Vagina (tissue), 2 donors: ENCODE measurements at regions not wholly inside any gene's neighbourhood (a gene's known extent, or its start where the extent isn't known, plus 50 kb on each side); places are given as distances from the start of the nearest gene placed in this dataset.
A peak's percentile ranks its signal among the peaks of the same experiment; 100 is the strongest.

Experiments
- DNase-seq, 2 donors: peaks; one replicate each; pipeline ENCODE4 v3.0.0-alpha.2; 2017; ENCODE audit errors: extremely low spot score in 2 of 2
- H3K27ac ChIP-seq: fragments of 200-600 bp; sonication (generic); one replicate; pipeline ENCODE4 v1.5.1; 2019
- H3K27me3 ChIP-seq: fragments of 200-600 bp; sonication (generic); one replicate; pipeline ENCODE4 v1.5.1; 2019
- H3K36me3 ChIP-seq, 2 donors: fragments of 200-600 bp; sonication (generic); one replicate each; pipeline ENCODE4 v1.5.1; 2017 to 2019
- H3K4me1 ChIP-seq: fragments of 200-600 bp; sonication (generic); one replicate; pipeline ENCODE4 v1.5.1; 2019
- H3K4me3 ChIP-seq, 2 donors: fragments of 200-600 bp; sonication (generic); 1 replicate in 1 of 2; 2 replicates in 1 of 2; pipeline ENCODE4 v1.5.1; 2016 to 2019
- H3K9me3 ChIP-seq: fragments of 200-600 bp; sonication (generic); one replicate; pipeline ENCODE4 v1.5.1; 2019
- CTCF ChIP-seq, 3 experiments: fragments of 450-650 bp in 2 of 3; fragments of 200-600 bp in 1 of 3; sonication (generic) in 1 of 3; IDR thresholded peaks; one replicate each; pipeline ENCODE4 v1.5.1; 2017 to 2019; ENCODE audit warnings: antibody characterized with exemption in 3 of 3, mild to moderate bottlenecking in 2 of 3, moderate library complexity in 2 of 3
- POLR2A ChIP-seq, 2 donors: fragments of 450-650 bp; IDR thresholded peaks; one replicate each; pipeline ENCODE4 v1.6.1; 2017; ENCODE audit warnings: antibody characterized with exemption in 2 of 2, mild to moderate bottlenecking in 2 of 2, moderate library complexity in 2 of 2
- POLR2AphosphoS5 ChIP-seq, 2 donors: sonication (generic); formaldehyde crosslinking; IDR thresholded peaks; one replicate each; pipeline ENCODE4 v1.9.0; 2017; ENCODE audit warnings: antibody characterized with exemption in 2 of 2, mild to moderate bottlenecking in 2 of 2, low read depth in 1 of 2; ENCODE audit not compliant: insufficient read depth in 1 of 2
- intact Hi-C: fragments of 100-400 bp; cut with DNase I; formaldehyde crosslinking; loops from one replicate; pipeline ENCODE4 v1.15.1; 2023

GRCh38 chr4:24121395-24122175 lies 231.7 kb upstream of the PPARGC1A start:
- H3K4me1 ChIP-seq: no peaks in the 10 kb centered on the region
- TF ChIP-seq POLR2A (IDR thresholded peaks at IDR 0.05) (no peak), POLR2AphosphoS5 (IDR thresholded peaks at IDR 0.05; ENCODE audit: insufficient read depth in 1 of 2, low read depth in 1 of 2) (no peak)
- no peak overlapping the region for H3K27ac ChIP-seq
- H3K4me3 ChIP-seq: no peak overlapping the region
- no peaks in the 10 kb centered on the region for H3K9me3 ChIP-seq
- peak in 1 of 2 donors; percentile 49 for DNase-seq
- no peaks in the 10 kb centered on the region for H3K36me3 ChIP-seq
- intact Hi-C loops: no loop called here
- no peaks in the 10 kb centered on the region for H3K27me3 ChIP-seq

GRCh38 chr4:24117975-24118374 lies 228.1 kb upstream of the PPARGC1A start:
- H3K9me3 ChIP-seq: no peaks in the 10 kb centered on the region
- H3K4me1 ChIP-seq: no peaks in the 10 kb centered on the region
- intact Hi-C loops: no loop called here
- H3K27ac ChIP-seq: no peak overlapping the region
- no peak overlapping the region for H3K4me3 ChIP-seq
- no peaks in the 10 kb centered on the region for H3K27me3 ChIP-seq
- H3K36me3 ChIP-seq: no peaks in the 10 kb centered on the region
- DNase-seq: no peak
- TF ChIP-seq POLR2AphosphoS5 (IDR thresholded peaks at IDR 0.05; ENCODE audit: insufficient read depth in 1 of 2, low read depth in 1 of 2): no peak
- no peak for TF ChIP-seq CTCF (IDR thresholded peaks at IDR 0.05)
- no peak for TF ChIP-seq POLR2A (IDR thresholded peaks at IDR 0.05)

GRCh38 chr4:24116107-24116506 lies 226.3 kb upstream of the PPARGC1A start:
- no peaks in the 10 kb centered on the region for H3K4me1 ChIP-seq
- no peak for DNase-seq
- no peak overlapping the region for H3K27ac ChIP-seq
- no peaks in the 10 kb centered on the region for H3K36me3 ChIP-seq
- H3K4me3 ChIP-seq: no peak overlapping the region
- intact Hi-C loops: no loop called here
- H3K27me3 ChIP-seq: no peaks in the 10 kb centered on the region
- TF ChIP-seq POLR2A (IDR thresholded peaks at IDR 0.05): no peak
- TF ChIP-seq CTCF (IDR thresholded peaks at IDR 0.05): no peak
- no peak for TF ChIP-seq POLR2AphosphoS5 (IDR thresholded peaks at IDR 0.05; ENCODE audit: insufficient read depth in 1 of 2, low read depth in 1 of 2)
- H3K9me3 ChIP-seq: no peaks in the 10 kb centered on the region

GRCh38 chr4:24114919-24115500 lies 225.2 kb upstream of the PPARGC1A start:
- Histone ChIP-seq H3K36me3 (no peaks in the 10 kb centered on the region), H3K4me1 (no peaks in the 10 kb centered on the region), H3K4me3 (no peak overlapping the region), H3K27ac (no peak overlapping the region), H3K27me3 (no peaks in the 10 kb centered on the region), H3K9me3 (no peaks in the 10 kb centered on the region)
- intact Hi-C loops: no loop called here
- no peak for DNase-seq
- TF ChIP-seq POLR2A (IDR thresholded peaks at IDR 0.05) (no peak), CTCF (IDR thresholded peaks at IDR 0.05) (no peak), POLR2AphosphoS5 (IDR thresholded peaks at IDR 0.05; ENCODE audit: insufficient read depth in 1 of 2, low read depth in 1 of 2) (no peak)

- intact Hi-C loops: no loop called here
- Histone ChIP-seq H3K9me3 (no peaks in the 10 kb centered on the region), H3K4me3 (no peak overlapping the region), H3K36me3 (no peaks in the 10 kb centered on the region), H3K4me1 (no peaks in the 10 kb centered on the region), H3K27me3 (no peaks in the 10 kb centered on the region), H3K27ac (no peak overlapping the region)
- no peak for TF ChIP-seq POLR2AphosphoS5 (IDR thresholded peaks at IDR 0.05; ENCODE audit: insufficient read depth in 1 of 2, low read depth in 1 of 2)
- TF ChIP-seq POLR2A (IDR thresholded peaks at IDR 0.05): no peak
- no peak for TF ChIP-seq CTCF (IDR thresholded peaks at IDR 0.05)
- DNase-seq: no peak
Observed at GRCh38 chr4:24114444-24114843, 224.6 kb upstream of the PPARGC1A start.
